Left lung (tissue), 4 donors: ENCODE measurements at regions not wholly inside any gene's neighbourhood (a gene's known extent, or its start where the extent isn't known, plus 50 kb on each side); places are given as distances from the start of the nearest gene placed in this dataset.

Source experiments
- ATAC-seq: fragments of 200-7000 bp; cut with Tn5 transposase; one replicate; pipeline ENCODE4 v1.9.1; 2020; ENCODE audit warnings: moderate library complexity
- DNase-seq, 4 donors: peaks; one replicate each; pipeline ENCODE4 v3.0.0-alpha.2; 2013 to 2020
- H3K27ac ChIP-seq, 2 donors: fragments of 200-600 bp; sonication (generic) in 1 of 2; one replicate each; pipeline versions ENCODE4 v1.5.0 to v1.8.0; 2020 to 2021
- H3K27me3 ChIP-seq, 2 donors: fragments of 200-600 bp; sonication (generic) in 1 of 2; one replicate each; pipeline versions ENCODE4 v1.5.0 to v1.8.0; 2020 to 2021
- H3K36me3 ChIP-seq, 2 donors: fragments of 200-600 bp; sonication (generic) in 1 of 2; one replicate each; pipeline versions ENCODE4 v1.5.0 to v1.8.0; 2020 to 2021
- H3K4me1 ChIP-seq, 2 donors: fragments of 200-600 bp; one replicate each; pipeline ENCODE4 v1.8.0; 2021
- H3K4me3 ChIP-seq, 2 donors: fragments of 200-600 bp; sonication (generic) in 1 of 2; one replicate each; pipeline versions ENCODE4 v1.5.0 to v1.8.0; 2020 to 2021; ENCODE audit warnings: mild to moderate bottlenecking in 1 of 2
- H3K9me3 ChIP-seq, 2 donors: fragments of 200-600 bp; sonication (generic) in 1 of 2; one replicate each; pipeline versions ENCODE4 v1.5.0 to v1.8.0; 2020 to 2021
- intact Hi-C, 2 donors: fragments of 100-400 bp; cut with DNase I; formaldehyde crosslinking; loops; one replicate each; pipeline versions ENCODE4 v1.11.2 to v1.14.2; 2022
- TF ChIP-seq, protein P1 (sequence below), 2 donors: fragments of 200-600 bp; sonication (generic) in 1 of 2; IDR thresholded peaks; one replicate each; pipeline versions ENCODE4 v1.5.0 to v1.8.0; 2021; ENCODE audit warnings: antibody characterized with exemption in 2 of 2
- donor health status: DM: no; HTN: yes; CAD: no.
- donor health status: DM: no; HTN: no; CAD: no.

DNA sequence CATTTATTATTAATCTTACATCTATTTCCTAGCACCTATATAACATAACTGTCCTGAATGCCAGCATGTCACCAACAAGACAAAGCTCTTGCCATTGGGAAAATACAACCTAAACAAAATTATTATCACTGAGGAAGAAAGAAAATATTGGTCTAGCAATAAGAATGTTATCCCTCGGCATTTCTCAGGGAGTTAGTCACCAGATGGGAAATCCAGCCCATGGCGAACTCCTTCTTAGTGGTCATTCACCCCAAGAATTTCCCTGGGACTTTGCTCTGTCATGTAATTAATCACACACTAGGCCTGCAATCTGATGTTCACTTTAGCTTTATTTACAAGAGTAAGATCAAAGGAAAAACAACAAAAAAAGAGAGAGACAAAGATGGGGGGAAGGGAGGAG lies 56.1 kb upstream of the TAS2R1 start:
- TF ChIP-seq, protein P1, sequence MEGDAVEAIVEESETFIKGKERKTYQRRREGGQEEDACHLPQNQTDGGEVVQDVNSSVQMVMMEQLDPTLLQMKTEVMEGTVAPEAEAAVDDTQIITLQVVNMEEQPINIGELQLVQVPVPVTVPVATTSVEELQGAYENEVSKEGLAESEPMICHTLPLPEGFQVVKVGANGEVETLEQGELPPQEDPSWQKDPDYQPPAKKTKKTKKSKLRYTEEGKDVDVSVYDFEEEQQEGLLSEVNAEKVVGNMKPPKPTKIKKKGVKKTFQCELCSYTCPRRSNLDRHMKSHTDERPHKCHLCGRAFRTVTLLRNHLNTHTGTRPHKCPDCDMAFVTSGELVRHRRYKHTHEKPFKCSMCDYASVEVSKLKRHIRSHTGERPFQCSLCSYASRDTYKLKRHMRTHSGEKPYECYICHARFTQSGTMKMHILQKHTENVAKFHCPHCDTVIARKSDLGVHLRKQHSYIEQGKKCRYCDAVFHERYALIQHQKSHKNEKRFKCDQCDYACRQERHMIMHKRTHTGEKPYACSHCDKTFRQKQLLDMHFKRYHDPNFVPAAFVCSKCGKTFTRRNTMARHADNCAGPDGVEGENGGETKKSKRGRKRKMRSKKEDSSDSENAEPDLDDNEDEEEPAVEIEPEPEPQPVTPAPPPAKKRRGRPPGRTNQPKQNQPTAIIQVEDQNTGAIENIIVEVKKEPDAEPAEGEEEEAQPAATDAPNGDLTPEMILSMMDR (IDR thresholded peaks at IDR 0.05): no peak
- H3K27ac ChIP-seq: no peak overlapping the region
- ATAC-seq: no peak

DNA sequence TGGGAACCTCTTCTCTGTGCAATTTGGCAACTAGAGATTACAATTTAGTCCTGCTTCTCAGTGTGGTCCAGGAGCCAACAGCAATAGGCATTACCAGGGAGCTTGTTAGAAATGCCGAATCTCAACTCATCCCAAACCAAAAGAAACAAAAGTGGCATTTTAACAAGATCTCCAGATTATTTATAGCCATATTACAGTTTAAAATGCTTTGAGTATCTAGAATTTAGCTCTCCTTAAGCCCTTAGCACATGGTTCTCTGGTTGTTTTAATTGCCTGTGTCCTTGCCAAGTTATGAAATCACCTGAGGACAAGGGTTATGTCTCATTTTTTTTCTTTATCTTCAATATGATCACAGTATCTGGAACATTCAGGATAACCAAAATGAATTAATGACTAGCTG lies 51.6 kb upstream of the TAS2R1 start:
- no peaks in the 10 kb centered on the region for H3K4me1 ChIP-seq
- DNase-seq: no peak
- intact Hi-C loops: no loop called here
- H3K4me3 ChIP-seq: no peak overlapping the region
- no peaks in the 10 kb centered on the region for H3K36me3 ChIP-seq
- no peak for ATAC-seq
- H3K9me3 ChIP-seq: peaks cover 0 to 4% of the 10 kb centered on the region in 2 donors
- TF ChIP-seq, protein P1 (IDR thresholded peaks at IDR 0.05): no peak
- H3K27me3 ChIP-seq: no peaks in the 10 kb centered on the region
- H3K27ac ChIP-seq: no peak overlapping the region

More for the DNA sequence above, 56.1 kb upstream of the TAS2R1 start:
- Histone ChIP-seq H3K4me1 (no peaks in the 10 kb centered on the region), H3K27me3 (no peaks in the 10 kb centered on the region), H3K36me3 (no peaks in the 10 kb centered on the region), H3K9me3 (no peaks in the 10 kb centered on the region), H3K4me3 (no peak overlapping the region)
- no peak for DNase-seq
- intact Hi-C loops: no loop called here
